ENCODE measurements at regions not wholly inside any gene's neighbourhood (a gene's known extent, or its start where the extent isn't known, plus 50 kb on each side); places are given as distances from the start of the nearest gene placed in this dataset.

DNA sequence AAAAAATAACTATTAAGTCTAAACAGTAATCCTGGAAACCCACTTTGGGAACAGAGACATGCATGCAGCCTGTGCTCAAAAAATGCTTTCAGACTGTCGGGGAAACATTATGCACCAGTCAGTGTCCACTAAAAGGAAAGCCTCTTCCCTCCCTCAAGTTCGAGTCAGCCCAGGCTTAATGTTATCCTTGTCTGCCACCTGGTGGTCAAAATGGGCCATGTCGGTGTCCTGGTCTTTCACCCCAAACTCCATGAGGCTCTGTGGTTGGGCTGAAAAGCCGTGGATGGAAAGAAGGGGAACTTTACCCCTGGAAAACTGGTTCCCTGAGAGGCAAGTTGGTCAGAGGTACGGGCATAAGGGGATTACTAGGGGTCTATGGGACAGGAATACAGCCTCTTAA, 88.4 kb upstream of the ZNF492 start:
- Histone ChIP-seq H3K27me3 (ENCODE audit: low read depth) (no peaks in the 10 kb centered on the region), H3K9me3 (peaks cover 19% of the 10 kb centered on the region), H3K4me3 (no peak overlapping the region), H3K4me1 (no peaks in the 10 kb centered on the region), H3K36me3 (no peaks in the 10 kb centered on the region), H3K27ac (no peak overlapping the region)
- peak in 1 of 2 donors; percentile 68 for ATAC-seq
- intact Hi-C loops (cut with DNase I), result no loop called here
- TF ChIP-seq CTCF (IDR thresholded peaks at IDR 0.05), result peak; percentile 60
- no peak for DNase-seq

- DNase-seq, result no peak
- H3K36me3 ChIP-seq, result no peaks in the 10 kb centered on the region
- no peak for TF ChIP-seq CTCF (IDR thresholded peaks at IDR 0.05)
- no peaks in the 10 kb centered on the region for H3K9me3 ChIP-seq
- no peaks in the 10 kb centered on the region for H3K27me3 ChIP-seq (ENCODE audit: low read depth)
- no peak overlapping the region for H3K4me3 ChIP-seq
- no peak for ATAC-seq
- no peaks in the 10 kb centered on the region for H3K4me1 ChIP-seq
- H3K27ac ChIP-seq, result no peak overlapping the region
- intact Hi-C loops (cut with DNase I), result no loop called here
Measured at GRCh38 chr19:22533761-22534160, 100.4 kb upstream of the ZNF492 start.

DNA sequence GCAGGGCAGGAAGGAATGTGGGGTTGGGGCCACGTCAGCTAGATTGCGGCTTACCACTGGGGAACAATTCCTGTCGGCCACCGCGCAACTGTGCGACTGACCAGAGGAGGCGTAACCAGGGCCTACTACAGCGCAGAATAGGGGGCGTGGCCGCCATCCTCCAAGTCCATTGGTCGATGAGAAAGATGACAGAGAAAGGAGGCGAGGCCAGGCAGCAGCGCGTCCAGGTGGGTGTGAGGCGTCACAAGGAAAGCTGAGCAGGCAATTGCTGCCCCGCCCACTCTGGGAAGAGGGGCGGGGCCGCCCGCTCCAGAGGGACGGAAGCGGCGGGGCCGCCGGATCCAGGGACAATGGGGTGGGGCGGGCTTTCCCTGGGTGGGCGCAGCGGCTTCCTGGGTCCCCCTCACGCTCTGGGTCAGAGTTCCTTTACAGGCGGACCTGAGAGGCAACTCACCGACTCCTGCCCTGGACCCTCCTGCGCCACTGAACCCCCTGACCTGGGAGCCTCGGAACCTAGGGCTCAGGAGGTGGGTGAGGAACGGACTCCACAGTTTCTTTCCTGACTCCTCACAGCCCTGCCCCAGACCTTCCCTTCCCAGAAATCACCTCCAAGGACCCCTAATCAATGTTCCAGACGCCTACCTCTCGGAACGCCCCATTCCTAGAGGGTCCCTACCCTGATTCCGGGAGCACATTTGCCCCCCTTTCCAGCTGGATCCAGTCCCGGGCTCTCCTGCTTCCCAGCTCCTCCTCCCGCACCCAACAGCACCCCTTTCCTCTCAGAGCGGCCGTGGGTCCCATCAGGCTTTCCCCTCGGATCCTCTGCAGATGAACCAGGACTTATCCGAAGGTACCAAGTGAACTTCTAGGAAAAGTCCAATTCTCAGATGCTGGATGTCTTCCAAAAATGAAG, 101.5 kb upstream of the ZNF492 start:
- Histone ChIP-seq H3K9me3 (no peaks in the 10 kb centered on the region), H3K27ac (no peak overlapping the region), H3K4me3 (peak overlapping the region; percentile 22), H3K27me3 (ENCODE audit: low read depth) (no peaks in the 10 kb centered on the region), H3K36me3 (no peaks in the 10 kb centered on the region), H3K4me1 (no peaks in the 10 kb centered on the region)
- no peak for TF ChIP-seq CTCF (IDR thresholded peaks at IDR 0.05)
- peak; percentile 70 to 99 for ATAC-seq
- intact Hi-C loops (cut with DNase I), result no loop called here
- peak; percentile 68 for DNase-seq

DNA sequence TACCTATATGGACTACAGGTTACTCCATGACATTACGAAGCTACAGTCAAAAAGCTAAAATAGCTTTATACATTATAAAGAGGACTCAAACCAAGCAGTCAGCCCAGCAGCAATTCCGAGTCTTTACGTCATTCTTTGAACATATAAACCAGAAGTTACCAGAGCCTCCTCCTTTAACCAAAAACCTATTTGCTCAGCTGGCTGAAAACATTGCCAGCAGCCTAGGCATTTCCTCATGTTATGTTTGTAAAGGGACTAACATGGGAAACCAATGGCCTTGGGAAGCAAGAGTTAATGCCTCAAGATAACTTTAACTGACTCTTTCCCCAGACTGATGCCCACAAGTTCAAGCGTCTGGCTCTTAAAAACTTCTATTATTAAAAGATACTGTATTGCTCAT, 104.1 kb upstream of the ZNF492 start:
- intact Hi-C loops (cut with DNase I), result no loop called here
- ATAC-seq, result no peak
- TF ChIP-seq CTCF (IDR thresholded peaks at IDR 0.05), result no peak

GRCh38 chr19:22528956-22529355, 105.2 kb upstream of the ZNF492 start:
- DNase-seq, result no peak
- intact Hi-C loops (cut with DNase I), result no loop called here
- Histone ChIP-seq H3K27me3 (ENCODE audit: low read depth) (no peaks in the 10 kb centered on the region), H3K27ac (no peak overlapping the region), H3K9me3 (no peaks in the 10 kb centered on the region), H3K4me1 (no peaks in the 10 kb centered on the region), H3K36me3 (no peaks in the 10 kb centered on the region), H3K4me3 (no peak overlapping the region)
- no peak for ATAC-seq
- TF ChIP-seq CTCF (IDR thresholded peaks at IDR 0.05), result no peak

More for the DNA sequence above, 104.1 kb upstream of the ZNF492 start:
- no peaks in the 10 kb centered on the region for H3K9me3 ChIP-seq
- no peaks in the 10 kb centered on the region for H3K4me1 ChIP-seq
- H3K4me3 ChIP-seq, result no peak overlapping the region
- H3K36me3 ChIP-seq, result no peaks in the 10 kb centered on the region
- DNase-seq, result no peak
- H3K27ac ChIP-seq, result no peak overlapping the region
- no peaks in the 10 kb centered on the region for H3K27me3 ChIP-seq (ENCODE audit: low read depth)

All from lower lobe of right lung (tissue), 2 donors.